GM18511 (cell line): ENCODE measurements at regions not wholly inside any gene's neighbourhood (a gene's known extent, or its start where the extent isn't known, plus 50 kb on each side); places are given as distances from the start of the nearest gene placed in this dataset.

Experiments used
- ATAC-seq: cut with Tn5 transposase; IDR thresholded peaks from one replicate; pipeline ENCODE4 v1.9.1; 2021; ENCODE audit warnings: mild to moderate bottlenecking, moderate library complexity; ENCODE audit not compliant: unreplicated experiment

GRCh38 chr1:13965770-13966398 lies 265.9 kb downstream of the PRDM2 start:
- no peak for ATAC-seq

GRCh38 chr1:13967707-13968106 lies 267.7 kb downstream of the PRDM2 start:
- ATAC-seq: no peak

- no peak for ATAC-seq
Measured at GRCh38 chr1:13968361-13968760, 268.4 kb downstream of the PRDM2 start.

- no peak for ATAC-seq
Measured at GRCh38 chr1:13970631-13971247, 270.8 kb downstream of the PRDM2 start.

GRCh38 chr1:13976485-13976884 lies 276.5 kb downstream of the PRDM2 start:
- no peak for ATAC-seq

- no peak for ATAC-seq
Measured at GRCh38 chr1:13981142-13981541, 281.2 kb downstream of the PRDM2 start.

GRCh38 chr1:13983393-13983792 lies 283.4 kb downstream of the PRDM2 start:
- ATAC-seq: no peak

GRCh38 chr1:13990939-13991338 lies 291.0 kb downstream of the PRDM2 start:
- no peak for ATAC-seq

GRCh38 chr1:13992489-13993285 lies 292.7 kb downstream of the PRDM2 start:
- ATAC-seq: no peak

- ATAC-seq: no peak
Measured at GRCh38 chr1:13994386-13994785, 294.4 kb downstream of the PRDM2 start.

- no peak for ATAC-seq
Measured at GRCh38 chr1:13996334-13996733, 296.3 kb downstream of the PRDM2 start.

- no peak for ATAC-seq
Measured at GRCh38 chr1:14003552-14003951, 303.6 kb downstream of the PRDM2 start.

- no peak for ATAC-seq
Measured at GRCh38 chr1:14009582-14009981, 309.6 kb downstream of the PRDM2 start.

- no peak for ATAC-seq
Measured at GRCh38 chr1:14010476-14010875, 310.5 kb downstream of the PRDM2 start.

GRCh38 chr1:14011132-14011531 lies 311.1 kb downstream of the PRDM2 start:
- ATAC-seq: no peak

GRCh38 chr1:14011888-14012287 lies 311.9 kb downstream of the PRDM2 start:
- no peak for ATAC-seq

- ATAC-seq: no peak
Measured at GRCh38 chr1:14014929-14015328, 314.9 kb downstream of the PRDM2 start.

GRCh38 chr1:14015917-14016316 lies 315.9 kb downstream of the PRDM2 start:
- ATAC-seq: no peak

- no peak for ATAC-seq
Measured at GRCh38 chr1:14017531-14017961, 317.6 kb downstream of the PRDM2 start.

- ATAC-seq: no peak
Measured at GRCh38 chr1:14019461-14019860, 319.5 kb downstream of the PRDM2 start.

GRCh38 chr1:14020006-14020405 lies 320.0 kb downstream of the PRDM2 start:
- ATAC-seq: no peak

GRCh38 chr1:14027099-14027498 lies 327.1 kb downstream of the PRDM2 start:
- ATAC-seq: no peak
